ENCODE measurements at regions not wholly inside any gene's neighbourhood (a gene's known extent, or its start where the extent isn't known, plus 50 kb on each side); places are given as distances from the start of the nearest gene placed in this dataset.

DNA sequence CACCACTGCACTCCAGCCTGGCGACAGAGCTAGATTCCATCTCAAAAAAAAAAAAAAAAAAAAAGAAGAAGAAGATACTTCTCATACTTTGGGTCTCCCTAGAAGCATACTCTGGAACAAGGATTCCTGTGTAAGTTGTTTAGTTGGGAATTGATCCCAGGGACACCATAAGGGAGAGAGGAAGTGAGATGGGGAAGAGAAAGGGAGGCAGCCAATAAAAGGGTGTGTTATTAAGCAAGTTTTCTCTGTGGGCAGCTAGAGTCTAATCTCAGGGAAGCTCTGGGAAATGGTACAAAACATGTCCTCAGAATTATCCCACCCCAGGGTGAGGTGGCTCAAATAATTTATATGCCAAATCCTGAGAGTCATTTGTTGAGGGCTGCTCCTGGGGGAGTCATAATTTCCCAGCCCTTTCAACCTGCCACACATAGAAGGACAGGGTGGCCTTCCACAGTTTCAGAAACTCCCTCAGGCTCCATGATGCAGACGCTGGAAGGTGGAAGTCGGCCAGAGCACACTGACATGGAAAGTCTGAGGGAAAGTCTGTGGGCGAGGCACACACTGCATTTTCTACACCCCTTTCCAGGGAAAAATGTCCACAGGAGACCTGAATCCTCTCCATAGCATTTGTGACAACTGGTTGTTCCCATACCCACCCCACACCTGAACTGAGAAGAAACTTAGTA is 86.4 kb upstream of the SLC4A7 start:
- TF ChIP-seq, protein P1, sequence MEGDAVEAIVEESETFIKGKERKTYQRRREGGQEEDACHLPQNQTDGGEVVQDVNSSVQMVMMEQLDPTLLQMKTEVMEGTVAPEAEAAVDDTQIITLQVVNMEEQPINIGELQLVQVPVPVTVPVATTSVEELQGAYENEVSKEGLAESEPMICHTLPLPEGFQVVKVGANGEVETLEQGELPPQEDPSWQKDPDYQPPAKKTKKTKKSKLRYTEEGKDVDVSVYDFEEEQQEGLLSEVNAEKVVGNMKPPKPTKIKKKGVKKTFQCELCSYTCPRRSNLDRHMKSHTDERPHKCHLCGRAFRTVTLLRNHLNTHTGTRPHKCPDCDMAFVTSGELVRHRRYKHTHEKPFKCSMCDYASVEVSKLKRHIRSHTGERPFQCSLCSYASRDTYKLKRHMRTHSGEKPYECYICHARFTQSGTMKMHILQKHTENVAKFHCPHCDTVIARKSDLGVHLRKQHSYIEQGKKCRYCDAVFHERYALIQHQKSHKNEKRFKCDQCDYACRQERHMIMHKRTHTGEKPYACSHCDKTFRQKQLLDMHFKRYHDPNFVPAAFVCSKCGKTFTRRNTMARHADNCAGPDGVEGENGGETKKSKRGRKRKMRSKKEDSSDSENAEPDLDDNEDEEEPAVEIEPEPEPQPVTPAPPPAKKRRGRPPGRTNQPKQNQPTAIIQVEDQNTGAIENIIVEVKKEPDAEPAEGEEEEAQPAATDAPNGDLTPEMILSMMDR (conservative IDR thresholded peaks at IDR 0.05): no peak
- no peaks in the 10 kb centered on the region for H3K79me1 ChIP-seq (ENCODE audit: insufficient read depth, low read depth, low read length, poor library complexity, severe bottlenecking)

More for the DNA sequence above, 86.4 kb upstream of the SLC4A7 start:
- H3K56ac ChIP-seq (ENCODE audit: insufficient read length, low read depth, low read length): no peak overlapping the region
- H3K4me2 ChIP-seq (ENCODE audit: insufficient read depth, insufficient read length, low read length): no peak overlapping the region
- Mint-ChIP-seq H3K4me3 (no peak overlapping the region), H3K4me1 (peaks cover 14% of the 10 kb centered on the region in 2 experiments), H3K36me3 (ENCODE audit: insufficient read depth in 1 of 3, low read depth in 3 of 3) (no peaks in the 10 kb centered on the region), H3K27me3 (ENCODE audit: low read depth) (no peaks in the 10 kb centered on the region), H3K9me3 (no peaks in the 10 kb centered on the region), H3K27ac (peak overlapping the region in 2 of 3 experiments; percentile 25 to 48; a peak in 1 of 7 replicates)
- no peak for DNase-seq
- no peak overlapping the region for H2AK5ac ChIP-seq (ENCODE audit: insufficient read length, low read length)
- H4K8ac ChIP-seq (replicated peaks; ENCODE audit: insufficient read length, low read depth, low read length): no peak overlapping the region
- no peak overlapping the region for H2BK5ac ChIP-seq (ENCODE audit: insufficient read length, low read length)
- H3K27me3 ChIP-seq (ENCODE audit: insufficient read depth, low read length): no peaks in the 10 kb centered on the region
- no peak overlapping the region for H2BK15ac ChIP-seq (ENCODE audit: low read depth, low read length)
- no peak overlapping the region for H3K14ac ChIP-seq (ENCODE audit: insufficient read depth, low read length)
- H2BK12ac ChIP-seq (ENCODE audit: insufficient read length, low read depth, low read length): no peak overlapping the region
- no peak overlapping the region for H3K18ac ChIP-seq (ENCODE audit: insufficient read length, low read depth, low read length)
- H4K20me1 ChIP-seq (ENCODE audit: control insufficient read depth, insufficient read depth, insufficient read length): no peaks in the 10 kb centered on the region
- no peak overlapping the region for H2AFZ ChIP-seq (ENCODE audit: low read length)
- no peak overlapping the region for H4K91ac ChIP-seq (ENCODE audit: insufficient read length, low read depth, low read length)
- no peak overlapping the region for H2BK120ac ChIP-seq (ENCODE audit: low read depth, low read length, poor library complexity, severe bottlenecking)
- H3K9me3 ChIP-seq (ENCODE audit: control insufficient read depth, low read depth, low read length): no peaks in the 10 kb centered on the region
- no peak overlapping the region for H4K5ac ChIP-seq (ENCODE audit: insufficient read length, low read depth, low read length)
- no peak overlapping the region for H3T11ph ChIP-seq (ENCODE audit: low read length)
- no peaks in the 10 kb centered on the region for H3K23me2 ChIP-seq (ENCODE audit: insufficient read length, low read depth, low read length, poor library complexity, severe bottlenecking)
- no peak overlapping the region for H3K9ac ChIP-seq (ENCODE audit: extremely low read depth, insufficient read length, low read length)
- WGBS (ENCODE audit: extremely low coverage, insufficient read length, low lambda C conversion rate): no CpG with 5 or more reads among the region's 4 CpGs
- H3K27ac ChIP-seq (ENCODE audit: insufficient read length, low read depth, low read length): no peak overlapping the region
- H2BK20ac ChIP-seq (ENCODE audit: low read depth, low read length, poor library complexity, severe bottlenecking): no peak overlapping the region
- no peaks in the 10 kb centered on the region for H3K79me2 ChIP-seq (ENCODE audit: insufficient read depth, low read length)
- no peak overlapping the region for H3K23ac ChIP-seq (ENCODE audit: insufficient read length, low read depth, low read length)
- no peak overlapping the region for H3K4ac ChIP-seq (ENCODE audit: low read depth, low read length)
- H3K4me1 ChIP-seq (ENCODE audit: insufficient read depth, low read length): peaks cover 3% of the 10 kb centered on the region
